Activated CD8-positive, alpha-beta memory T cell treated with anti-CD3 and anti-CD28 coated beads for 36 hours (primary cell): ENCODE measurements at regions not wholly inside any gene's neighbourhood (a gene's known extent, or its start where the extent isn't known, plus 50 kb on each side); places are given as distances from the start of the nearest gene placed in this dataset.
"Not testable (repeated sequence)": the region's sequence is repeated elsewhere in the genome, so short reads cannot be mapped to it uniquely, and the experiment has no call there.

Source experiments
- CTCF ChIA-PET: fragments of 350-600 bp; sonication (Branson Sonifier 250); formaldehyde crosslinking; loops from one replicate; lab custom pipeline; 2021; ENCODE audit warnings: antibody characterized with exemption; lab: Charles Lee
- POLR2A ChIA-PET: fragments of 350-600 bp; sonication (Branson Sonifier 250); formaldehyde crosslinking; loops from one replicate; lab custom pipeline; 2021; ENCODE audit warnings: antibody characterized with exemption; lab: Charles Lee

DNA sequence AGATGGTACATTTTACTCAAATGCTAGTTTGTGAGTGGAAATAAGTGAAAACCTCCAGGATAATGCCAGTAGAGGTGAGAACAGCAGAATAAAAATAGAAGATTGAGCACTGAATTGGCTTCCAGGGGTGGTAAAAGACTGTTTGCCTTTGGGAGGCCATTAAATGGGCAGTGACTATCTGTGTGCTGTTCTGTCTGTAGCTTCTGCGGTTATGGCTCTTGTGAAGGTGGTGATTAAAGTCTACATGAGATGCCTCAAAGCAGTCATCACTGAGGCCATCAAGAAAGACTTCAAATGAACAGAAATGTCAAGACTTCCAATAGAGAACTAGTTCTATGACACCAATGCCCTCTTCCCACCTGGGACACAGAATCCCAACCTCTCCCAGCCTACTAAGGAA is 108.8 kb downstream of the EFHB start:
- ChIA-PET POLR2A (no interaction called here), CTCF (no interaction called here)

DNA sequence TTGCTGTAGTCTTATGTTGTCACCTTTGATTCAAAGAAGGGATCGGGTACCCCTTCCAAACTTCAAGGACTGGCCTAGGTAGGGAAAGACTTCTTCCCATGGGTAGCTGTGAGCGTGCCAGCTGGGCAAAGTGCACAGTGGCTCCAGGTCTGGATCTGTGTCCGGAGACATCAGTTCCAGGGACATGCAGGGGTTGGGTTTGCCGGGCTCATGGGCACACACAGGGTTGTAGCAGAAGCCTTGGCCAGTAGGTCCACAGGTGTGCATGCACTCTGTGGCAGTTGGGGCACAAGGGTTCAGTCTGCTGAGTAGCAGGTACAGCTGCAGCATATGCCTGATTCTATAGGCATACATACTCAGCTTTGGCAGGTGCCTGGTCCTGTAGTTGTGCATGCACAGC is 111.2 kb downstream of the EFHB start:
- ChIA-PET POLR2A (no interaction called here), CTCF (interaction anchor here (0.6 to 1.0 kb wide), 2 partner anchors 14 to 1828 kb away, joined by 3 read pairs; no protein-coding TSS in a partner anchor)

DNA sequence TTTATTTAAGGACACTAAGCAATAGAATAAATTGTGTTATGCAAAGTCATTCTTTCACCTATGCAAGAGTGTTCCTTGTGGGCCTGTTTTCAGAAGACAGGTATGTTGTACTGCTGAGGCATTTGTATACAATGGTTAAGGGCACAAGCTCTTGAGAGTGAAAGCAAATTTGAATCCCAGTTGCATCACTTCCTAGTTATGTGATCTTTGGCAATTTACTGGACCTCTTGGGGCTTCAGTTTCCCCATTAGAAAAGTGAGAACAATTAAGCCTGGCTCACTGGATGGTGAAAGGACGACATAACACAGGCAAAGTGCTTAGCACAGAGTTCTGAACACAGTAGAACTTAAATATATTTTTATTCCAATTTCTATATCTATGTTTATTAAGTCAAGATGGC is 117.4 kb downstream of the EFHB start:
- POLR2A ChIA-PET = no interaction called here

DNA sequence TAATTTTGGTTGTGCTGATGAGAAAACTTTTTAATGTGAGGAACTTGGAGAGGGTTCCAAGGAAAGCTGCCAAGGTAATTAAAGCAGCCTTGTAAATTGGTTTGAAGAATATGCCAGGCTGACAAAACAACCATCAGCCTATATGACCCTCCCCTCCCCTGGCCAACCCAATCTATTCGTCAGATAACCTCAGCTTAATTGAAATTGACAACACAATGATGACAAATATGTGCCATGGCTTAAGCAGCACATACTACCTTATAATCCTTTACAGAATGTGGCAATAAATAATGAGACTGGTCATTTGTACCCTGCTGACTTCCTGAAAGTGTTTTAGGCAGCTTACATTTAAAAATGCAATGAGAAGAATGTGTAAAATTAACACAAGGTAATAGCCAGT is 118.2 kb downstream of the EFHB start:
- CTCF ChIA-PET = no interaction called here
- POLR2A ChIA-PET = no interaction called here

More for the DNA sequence above, 117.4 kb downstream of the EFHB start:
- CTCF ChIA-PET = no interaction called here

DNA sequence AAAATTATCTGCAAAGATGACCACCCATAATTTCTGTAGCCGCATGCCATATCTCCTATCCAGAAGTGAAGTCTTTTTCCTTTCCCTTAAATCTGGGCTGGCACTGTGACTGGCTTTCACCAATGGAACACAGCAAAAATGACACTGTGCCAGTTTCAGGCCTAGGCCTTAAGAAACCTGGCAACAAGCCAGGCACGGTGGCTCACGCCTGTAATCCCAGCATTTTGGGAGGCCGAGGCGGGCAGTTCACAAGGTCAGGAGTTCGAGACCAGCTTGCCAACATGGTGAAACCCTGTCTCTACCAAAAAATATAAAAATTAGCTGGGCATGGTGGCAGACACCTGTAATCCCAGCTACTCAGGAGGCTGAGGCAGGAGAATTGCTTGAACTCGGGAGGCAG is 120.3 kb downstream of the EFHB start:
- POLR2A ChIA-PET, CTCF ChIA-PET: not testable (repeated sequence)

DNA sequence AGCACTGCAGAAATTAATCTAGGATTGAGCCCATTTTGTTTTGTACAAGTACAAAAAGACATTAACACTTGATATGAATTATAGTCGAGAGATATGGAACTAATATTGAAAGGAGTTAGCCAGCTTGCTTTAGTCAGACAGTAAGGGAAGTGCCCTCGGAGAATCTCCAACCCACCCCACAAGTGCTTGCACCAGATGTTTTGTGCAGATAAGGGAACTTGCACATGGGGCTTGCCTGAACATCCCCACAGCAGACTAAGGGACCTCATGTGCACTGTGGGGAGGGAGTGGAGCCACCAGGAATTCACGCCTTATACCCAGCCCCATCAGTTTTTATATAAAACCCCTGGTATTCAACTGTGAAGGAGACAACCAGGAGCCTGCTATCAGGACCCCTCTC is 122.3 kb downstream of the EFHB start:
- ChIA-PET CTCF (no interaction called here), POLR2A (no interaction called here)

DNA sequence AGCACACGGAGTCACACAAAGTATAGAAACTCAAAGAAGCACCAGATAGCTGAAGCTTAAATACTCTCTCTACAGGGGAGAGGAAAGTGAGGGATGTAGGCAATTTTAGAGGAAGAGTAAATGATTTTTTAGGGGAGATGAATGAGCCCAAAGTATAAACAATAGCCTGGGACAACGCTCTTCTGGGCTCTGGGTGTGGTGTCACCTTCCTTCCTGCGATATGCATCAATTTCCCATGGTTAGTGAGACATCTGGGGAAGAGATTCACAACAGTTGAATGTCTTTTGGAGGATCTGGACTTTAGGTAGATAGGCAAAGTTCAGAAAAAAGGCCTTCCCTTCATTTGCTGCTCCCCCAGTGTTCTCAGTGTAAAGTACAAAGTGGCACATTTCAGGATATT is 125.2 kb downstream of the EFHB start:
- ChIA-PET CTCF (no interaction called here), POLR2A (no interaction called here)

DNA sequence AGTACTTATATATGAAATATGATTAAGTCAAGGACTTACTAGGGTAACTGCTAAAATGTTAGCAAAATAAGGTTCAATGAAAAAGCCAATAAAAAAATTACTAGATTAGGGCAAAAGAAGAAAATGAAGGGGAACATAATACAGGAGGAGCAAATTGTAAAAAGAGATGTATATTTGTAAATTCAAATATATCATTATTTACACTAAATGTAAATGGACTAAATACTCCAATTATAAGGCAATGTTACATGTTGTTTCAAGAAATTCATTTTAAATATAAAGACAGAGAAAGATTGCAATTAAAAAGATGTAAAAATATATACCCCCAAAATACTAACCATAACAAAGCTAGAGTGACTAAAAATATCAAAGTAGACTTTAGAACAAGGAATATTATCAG is 134.1 kb downstream of the EFHB start:
- ChIA-PET POLR2A (no interaction called here), CTCF (no interaction called here)

DNA sequence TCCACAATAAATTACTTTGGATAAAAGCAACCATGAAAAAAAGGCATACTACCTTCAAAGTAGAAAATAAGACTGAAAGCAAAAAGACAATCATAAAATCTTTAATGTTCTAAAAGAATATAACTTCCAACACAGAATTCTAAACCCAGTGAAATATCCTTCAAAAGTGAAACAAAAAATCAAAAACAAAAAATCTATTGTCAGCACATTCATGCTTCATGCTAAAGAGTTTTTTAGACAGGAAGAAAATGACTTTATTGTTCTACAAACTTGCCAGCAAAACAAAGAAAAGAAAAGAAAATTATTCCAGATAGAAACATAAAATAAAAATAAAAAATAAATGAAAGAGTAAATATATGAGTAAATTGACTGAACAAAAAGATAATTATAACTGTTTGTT is 134.9 kb downstream of the EFHB start:
- POLR2A ChIA-PET = no interaction called here

DNA sequence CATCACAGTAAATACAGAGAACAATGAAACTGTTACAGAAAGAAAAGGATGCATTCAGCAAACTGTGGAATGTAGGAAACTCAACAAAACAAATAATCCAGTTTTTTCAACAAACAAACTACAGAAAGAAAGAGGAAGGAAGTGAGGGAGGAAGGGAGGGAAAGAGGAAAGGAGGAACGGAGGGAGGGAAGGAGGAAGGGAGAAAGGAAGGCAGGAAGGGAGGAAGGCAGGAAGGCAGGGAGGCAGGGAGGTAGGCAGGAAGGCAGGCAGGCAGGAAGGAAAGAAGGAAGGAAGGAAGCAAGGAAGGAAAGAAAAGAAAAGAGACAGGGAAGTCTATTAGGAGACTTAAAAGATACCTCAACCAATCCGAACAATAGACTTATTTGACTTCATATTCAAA is 135.7 kb downstream of the EFHB start:
- POLR2A ChIA-PET = no interaction called here

More for the DNA sequence above, 134.9 kb downstream of the EFHB start:
- CTCF ChIA-PET = no interaction called here

DNA sequence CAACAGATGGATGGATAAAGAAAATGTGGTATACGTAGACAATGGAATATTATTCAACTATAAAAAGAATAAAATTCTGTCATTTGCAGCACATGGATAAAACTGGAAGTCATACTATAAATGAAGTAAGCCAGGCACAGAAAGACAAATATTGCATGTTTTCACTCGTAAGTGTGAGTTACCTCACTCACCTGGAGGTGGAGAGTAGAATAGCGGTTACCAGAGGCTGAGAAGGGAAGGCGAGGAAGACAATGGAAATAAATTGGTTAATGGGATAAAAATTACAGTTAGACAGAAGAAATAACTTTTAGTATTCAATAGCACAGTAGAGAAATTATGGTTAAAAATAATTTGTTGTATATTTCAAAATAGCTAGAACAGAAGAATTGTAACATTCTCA is 141.6 kb downstream of the EFHB start:
- ChIA-PET CTCF (no interaction called here), POLR2A (no interaction called here)

More for the DNA sequence above, 135.7 kb downstream of the EFHB start:
- CTCF ChIA-PET = no interaction called here

DNA sequence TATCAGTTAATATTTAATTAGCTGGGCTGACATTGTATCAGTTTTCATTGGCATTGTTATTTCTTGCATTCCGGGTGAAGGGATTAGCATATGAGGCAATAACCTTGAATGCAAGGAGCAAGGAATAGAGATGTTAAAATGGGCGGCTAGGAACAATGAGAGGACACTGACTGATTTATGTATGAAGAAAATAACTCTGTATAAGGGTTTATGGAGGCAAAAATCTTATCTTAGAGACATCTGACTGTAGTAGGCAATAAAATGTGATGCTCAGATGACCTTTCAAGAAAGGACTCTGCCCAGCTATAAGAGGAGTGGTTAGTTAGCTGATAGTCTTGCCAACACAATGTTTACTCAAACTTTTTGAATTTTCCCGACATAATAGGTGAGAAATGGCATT is 158.3 kb downstream of the EFHB start:
- ChIA-PET CTCF (no interaction called here), POLR2A (no interaction called here)

DNA sequence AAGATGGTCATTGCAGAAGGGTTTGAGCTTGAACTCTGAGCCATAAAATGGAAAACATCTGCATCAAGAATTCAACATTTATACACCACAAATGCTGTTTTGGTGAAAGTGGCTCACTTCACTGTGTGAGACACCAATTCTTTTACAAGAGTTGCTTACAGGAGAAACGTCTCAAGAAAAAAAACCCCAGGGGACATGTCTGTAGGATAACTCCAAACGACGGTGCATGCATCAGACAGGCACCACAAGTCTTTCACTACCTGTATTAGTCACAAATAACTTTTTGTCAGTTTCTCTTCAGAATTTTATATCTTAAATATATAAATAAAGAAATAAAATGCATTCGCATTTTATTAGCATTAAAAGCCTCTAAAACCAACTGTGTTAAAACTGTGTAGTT is 164.3 kb downstream of the EFHB start:
- ChIA-PET CTCF (no interaction called here), POLR2A (no interaction called here)

DNA sequence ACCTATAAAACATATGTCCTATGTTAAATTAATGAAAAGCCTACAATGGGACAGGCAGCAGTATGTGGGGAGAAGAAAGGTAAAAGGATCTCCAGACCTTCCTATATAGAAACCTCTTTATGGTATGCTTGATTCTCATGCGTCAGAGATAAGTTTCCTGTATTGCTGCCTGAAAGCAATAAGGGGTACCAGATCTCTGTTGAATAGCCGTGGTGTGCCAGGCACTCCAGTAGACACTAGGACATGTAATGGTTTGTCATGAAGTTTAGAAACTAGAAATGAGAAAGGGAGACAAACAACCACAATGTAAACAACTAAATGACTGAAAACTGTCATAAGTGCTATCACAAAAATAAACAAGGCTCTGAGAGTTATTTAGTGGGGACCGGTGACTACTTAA is 168.1 kb downstream of the EFHB start:
- ChIA-PET POLR2A (no interaction called here), CTCF (no interaction called here)

DNA sequence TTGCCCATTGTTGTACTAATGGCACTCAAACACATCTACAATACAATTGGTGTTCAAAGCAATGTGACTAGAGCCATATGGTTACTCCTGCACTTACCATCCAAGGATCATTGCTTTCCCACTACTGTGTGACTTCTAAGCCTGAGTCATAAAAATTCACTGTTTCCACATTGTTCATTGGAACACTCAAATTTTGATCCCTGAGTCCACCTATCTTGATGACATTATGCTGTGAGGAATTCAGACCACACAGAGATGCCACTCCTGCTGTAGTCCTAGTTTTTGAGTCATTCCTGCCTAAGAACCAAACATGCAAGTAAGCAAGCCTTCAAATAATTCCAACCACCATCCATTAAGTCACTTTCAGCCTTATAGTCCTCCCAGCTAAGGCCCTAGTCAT is 176.2 kb downstream of the EFHB start:
- ChIA-PET POLR2A (no interaction called here), CTCF (no interaction called here)

DNA sequence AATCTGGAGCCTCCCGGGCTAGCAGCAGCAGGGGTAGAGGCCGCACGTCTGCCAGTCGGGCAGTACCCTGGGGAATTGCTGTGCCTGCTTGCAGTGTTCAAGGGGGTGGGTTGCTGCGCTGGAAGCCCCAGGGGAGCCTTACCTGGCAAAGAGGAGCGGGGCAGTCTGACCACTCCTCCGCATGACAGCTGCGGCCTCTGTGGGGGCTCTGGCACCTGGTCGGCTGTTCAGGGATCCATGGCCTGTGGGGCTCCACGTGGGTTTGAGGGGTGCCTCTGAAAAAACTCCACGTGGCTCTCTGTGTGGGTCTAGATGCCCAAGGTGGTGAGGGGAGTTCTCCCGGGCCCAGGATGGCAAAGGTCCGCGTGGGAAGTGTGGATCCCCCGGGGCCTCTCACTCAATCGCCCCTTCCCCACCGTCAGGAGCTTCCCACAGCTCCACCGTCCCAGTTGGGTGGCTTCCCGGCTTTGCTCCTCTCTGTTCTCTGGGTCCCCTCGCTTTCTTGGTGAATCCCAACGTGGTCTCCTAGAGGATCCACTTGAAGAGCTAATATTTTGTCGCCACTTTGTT is 184.5 kb downstream of the EFHB start:
- POLR2A ChIA-PET = no interaction called here
- CTCF ChIA-PET = no interaction called here

DNA sequence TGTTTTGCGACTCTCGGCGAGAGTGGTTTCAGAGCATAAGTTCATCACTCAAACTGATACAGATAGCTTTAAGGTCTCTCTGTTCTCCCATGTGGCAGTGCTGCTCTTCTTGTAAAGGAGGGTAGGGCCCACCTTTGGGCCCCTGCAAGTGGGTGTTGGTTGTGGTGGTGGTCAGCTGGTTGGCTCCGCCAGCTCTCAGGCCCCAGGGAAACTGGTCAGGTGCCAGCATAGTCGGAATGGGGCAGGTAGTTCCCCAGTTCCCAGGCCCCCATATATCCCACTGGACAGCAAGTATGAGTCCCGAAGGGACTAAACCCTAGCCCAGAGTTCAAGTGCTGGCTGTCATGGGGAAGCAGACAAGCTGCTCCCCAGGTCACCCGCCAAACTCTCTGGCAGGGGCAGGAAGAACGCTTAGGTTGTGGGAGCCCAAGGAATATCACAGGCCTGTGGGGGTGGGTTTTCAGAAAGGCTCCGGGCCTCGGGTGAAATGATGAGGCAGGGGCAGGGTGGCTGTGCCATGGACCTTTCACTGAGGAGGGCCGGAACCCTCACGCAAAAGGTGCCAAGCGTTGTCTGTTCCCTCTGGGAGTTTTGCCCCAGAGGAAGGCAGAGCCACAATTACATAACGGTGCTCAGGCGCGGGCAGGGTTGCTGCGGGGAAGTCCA is 185.1 kb downstream of the EFHB start:
- CTCF ChIA-PET = no interaction called here
- POLR2A ChIA-PET = no interaction called here

DNA sequence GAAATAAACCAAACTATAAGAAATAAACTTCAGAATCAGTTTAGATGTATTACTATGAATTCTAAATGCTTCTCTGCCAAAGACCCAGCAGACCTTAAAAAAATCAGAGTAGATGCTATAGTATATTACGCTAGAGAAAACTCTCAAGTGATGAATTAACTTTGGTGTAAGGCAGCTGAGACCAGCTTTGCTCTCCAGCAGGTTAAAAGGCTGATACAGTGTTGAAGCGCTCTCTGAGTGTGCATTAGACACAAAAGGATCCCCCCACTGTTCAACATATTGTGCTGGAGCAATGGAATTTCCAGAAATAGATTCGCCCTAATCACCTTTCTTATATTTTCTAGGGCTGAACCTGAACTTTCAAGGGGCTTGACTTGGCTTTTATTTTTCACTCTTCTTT is 190.0 kb downstream of the EFHB start:
- POLR2A ChIA-PET = no interaction called here
- CTCF ChIA-PET = no interaction called here

DNA sequence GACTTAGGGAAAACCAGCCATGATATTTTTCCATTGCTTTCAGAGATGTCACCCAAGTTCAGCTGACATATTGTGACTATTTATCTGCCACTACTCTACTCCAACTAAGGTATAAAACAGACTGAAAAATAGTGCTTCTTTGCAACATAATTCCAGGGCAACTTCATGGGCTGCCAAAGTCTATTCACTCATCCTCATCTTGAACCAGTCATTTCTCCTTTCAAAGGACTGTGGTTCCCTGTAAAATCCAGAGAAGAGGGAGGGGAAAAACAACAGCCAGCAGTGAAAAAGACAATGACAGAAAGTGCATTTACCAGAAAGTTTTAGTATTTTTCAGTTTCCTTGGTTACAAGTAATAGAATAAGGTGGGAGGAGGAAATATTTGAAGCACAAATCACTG is 191.1 kb downstream of the EFHB start:
- POLR2A ChIA-PET = no interaction called here
- CTCF ChIA-PET = no interaction called here

DNA sequence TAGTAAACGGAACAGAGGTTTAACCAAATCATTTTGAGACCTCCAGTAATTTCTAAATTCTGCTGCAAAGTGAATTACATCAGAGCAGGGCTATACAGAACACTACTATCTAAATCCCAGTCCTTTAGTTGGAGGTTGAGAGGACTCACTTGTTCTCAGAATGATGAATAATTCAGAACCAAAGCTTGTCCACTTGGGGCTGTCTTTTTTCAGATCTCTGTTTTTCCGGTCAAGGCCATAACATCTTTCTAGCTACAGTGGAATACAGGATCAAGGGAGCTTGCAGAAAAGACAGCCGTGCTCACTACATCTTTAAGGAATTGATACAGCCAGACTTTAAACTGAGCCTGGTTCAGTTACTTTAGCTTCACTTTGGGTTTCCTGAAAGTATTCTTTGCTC is 194.5 kb downstream of the EFHB start:
- POLR2A ChIA-PET = no interaction called here
- CTCF ChIA-PET = no interaction called here

DNA sequence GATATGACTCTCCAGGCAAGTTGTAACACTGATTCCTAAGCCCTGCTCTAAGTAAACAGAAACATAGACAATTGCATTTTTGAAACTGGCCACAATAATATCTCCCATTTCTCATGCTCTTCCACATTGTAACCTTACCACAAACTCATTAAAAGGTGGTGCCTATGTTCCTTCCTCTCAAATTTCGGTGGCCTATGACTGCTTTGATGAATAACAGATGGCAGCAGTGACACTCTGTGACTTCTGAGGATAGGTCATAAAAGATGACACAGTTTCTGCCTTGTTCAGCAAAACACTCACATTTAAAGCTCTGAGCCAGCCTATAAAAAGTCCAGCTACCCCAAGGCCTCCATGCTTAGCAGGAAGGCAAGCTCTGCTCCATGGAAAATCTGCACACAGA is 195.2 kb downstream of the EFHB start:
- CTCF ChIA-PET = no interaction called here
- POLR2A ChIA-PET = no interaction called here

DNA sequence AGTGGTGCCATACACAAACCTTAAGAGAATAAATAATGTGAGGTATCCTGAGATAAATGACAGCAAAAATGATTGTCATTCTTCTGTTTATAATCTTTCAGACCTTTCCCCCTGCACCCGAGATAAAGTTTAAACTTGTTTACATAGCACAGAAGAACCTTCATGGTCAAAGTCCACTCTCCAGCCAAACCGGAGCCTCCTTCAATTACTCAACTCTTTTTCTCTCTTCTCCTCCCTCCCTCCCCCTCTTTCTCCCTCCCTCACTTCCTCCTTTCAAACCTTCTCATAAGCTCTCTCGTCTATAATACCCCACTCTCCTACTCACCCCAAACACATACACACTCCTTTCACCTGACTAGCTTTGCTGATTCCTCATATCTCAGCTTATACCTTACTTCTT is 198.9 kb downstream of the EFHB start:
- CTCF ChIA-PET = no interaction called here
- POLR2A ChIA-PET = no interaction called here
